CD4-positive, alpha-beta T cell (primary cell): ENCODE measurements at regions not wholly inside any gene's neighbourhood (a gene's known extent, or its start where the extent isn't known, plus 50 kb on each side); places are given as distances from the start of the nearest gene placed in this dataset.

Experiments used
- ATAC-seq: fragments of 200-7000 bp; cut with Tn5 transposase; one replicate; pipeline ENCODE4 v1.10.0; 2022; ENCODE audit warnings: mild to moderate bottlenecking; ENCODE audit not compliant: poor library complexity
- CTCF ChIA-PET: fragments of 350-600 bp; sonication (Branson Sonifier 250); formaldehyde crosslinking; loops from one replicate; lab custom pipeline; 2021; ENCODE audit warnings: antibody characterized with exemption, inconsistent platforms; lab: Charles Lee
- POLR2A ChIA-PET: fragments of 350-600 bp; sonication (Branson Sonifier 250); formaldehyde crosslinking; loops from one replicate; lab custom pipeline; 2021; ENCODE audit warnings: antibody characterized with exemption, inconsistent platforms; lab: Charles Lee
- DNase-seq, 14 experiments: peaks; one replicate each; pipeline ENCODE4 v3.0.0-alpha.2; 2013 to 2020; ENCODE audit warnings: mixed read lengths in 2 of 14
- H3K27ac ChIP-seq, 2 donors: one replicate each; pipeline versions ENCODE4 v1.5.1 to v1.7.0; 2013; ENCODE audit warnings: low read length in 2 of 2, low read depth in 1 of 2, mild to moderate bottlenecking in 1 of 2
- H3K27me3 ChIP-seq, 2 experiments: 1 replicate in 1 of 2; 2 replicates in 1 of 2; pipeline versions ENCODE4 v1.6.1 to v1.7.0; 2013; ENCODE audit warnings: low read length in 2 of 2, control low read depth in 1 of 2, mild to moderate bottlenecking in 1 of 2, moderate library complexity in 1 of 2; ENCODE audit not compliant: insufficient read depth in 2 of 2, control insufficient read depth in 1 of 2
- H3K36me3 ChIP-seq: one replicate; pipeline ENCODE4 v1.6.1; 2013; ENCODE audit warnings: low read length, control low read depth; ENCODE audit not compliant: insufficient read depth
- H3K4me1 ChIP-seq: one replicate; pipeline ENCODE4 v1.6.1; 2013; ENCODE audit warnings: low read length, control low read depth; ENCODE audit not compliant: insufficient read depth
- H3K4me3 ChIP-seq: one replicate; pipeline ENCODE4 v1.5.1; 2013; ENCODE audit warnings: mild to moderate bottlenecking, low read length, moderate library complexity
- H3K9me3 ChIP-seq, 2 experiments: 1 replicate in 1 of 2; 2 replicates in 1 of 2; pipeline versions ENCODE4 v1.6.1 to v1.7.0; 2013; ENCODE audit warnings: low read length in 2 of 2, mild to moderate bottlenecking in 2 of 2, control low read depth in 1 of 2, moderate library complexity in 1 of 2; ENCODE audit not compliant: control insufficient read depth in 1 of 2, insufficient read depth in 1 of 2
- H3K27ac Mint-ChIP-seq: one replicate; pipeline ENCODE4 v1.8.0; 2020; ENCODE audit warnings: mixed read lengths
- H3K27me3 Mint-ChIP-seq: one replicate; pipeline ENCODE4 v1.8.0; 2021; ENCODE audit warnings: mixed read lengths
- H3K36me3 Mint-ChIP-seq: one replicate; pipeline ENCODE4 v1.8.0; 2021; ENCODE audit warnings: low read depth, mixed read lengths
- H3K4me1 Mint-ChIP-seq: one replicate; pipeline ENCODE4 v1.8.0; 2021; ENCODE audit warnings: low read depth, mixed read lengths
- H3K4me3 Mint-ChIP-seq: one replicate; pipeline ENCODE4 v1.8.0; 2020; ENCODE audit warnings: mild to moderate bottlenecking, mixed read lengths
- H3K9me3 Mint-ChIP-seq: one replicate; pipeline ENCODE4 v1.8.0; 2020; ENCODE audit warnings: mixed read lengths
- CTCF ChIP-seq: fragments of 200-600 bp; IDR thresholded peaks from one replicate; pipeline ENCODE4 v1.8.0; 2022; ENCODE audit warnings: antibody characterized with exemption, mild to moderate bottlenecking
- intact Hi-C, 2 experiments: fragments of 100-400 bp; cut with DNase I in 1 of 2; cut with micrococcal nuclease in 1 of 2; formaldehyde crosslinking; loops; one replicate each; pipeline versions ENCODE4 v1.15.1 to v1.9.0; 2023 to 2025; cut with DNase I, micrococcal nuclease

- Mint-ChIP-seq H3K9me3 (no peaks in the 10 kb centered on the region), H3K36me3 (no peaks in the 10 kb centered on the region), H3K4me1 (no peaks in the 10 kb centered on the region), H3K27me3 (peaks cover 15% of the 10 kb centered on the region), H3K27ac (no peak overlapping the region), H3K4me3 (no peak overlapping the region)
- no peak overlapping the region for H3K27ac ChIP-seq
- POLR2A ChIA-PET = no interaction called here
- intact Hi-C loops = no loop called here
- CTCF ChIA-PET = no interaction called here
- H3K36me3 ChIP-seq = no peaks in the 10 kb centered on the region
- no peak for DNase-seq
- no peak overlapping the region for H3K4me3 ChIP-seq
- H3K4me1 ChIP-seq = no peaks in the 10 kb centered on the region
- H3K9me3 ChIP-seq = peaks cover 0 to 12% of the 10 kb centered on the region in 2 experiments
- no peak for ATAC-seq
- no peak for TF ChIP-seq CTCF
- no peaks in the 10 kb centered on the region for H3K27me3 ChIP-seq
These were observed 266.3 kb upstream of the ECI2 start for GRCh38 chr6:4401408-4402368.

- POLR2A ChIA-PET = no interaction called here
- Mint-ChIP-seq H3K9me3 (no peaks in the 10 kb centered on the region), H3K4me1 (no peaks in the 10 kb centered on the region), H3K4me3 (no peak overlapping the region), H3K36me3 (no peaks in the 10 kb centered on the region), H3K27me3 (peaks cover 23% of the 10 kb centered on the region), H3K27ac (no peak overlapping the region)
- Histone ChIP-seq H3K9me3 (peaks cover 0 to 4% of the 10 kb centered on the region in 2 experiments), H3K27ac (no peak overlapping the region), H3K27me3 (no peaks in the 10 kb centered on the region), H3K4me3 (no peak overlapping the region), H3K4me1 (no peaks in the 10 kb centered on the region), H3K36me3 (no peaks in the 10 kb centered on the region)
- DNase-seq (no peak), ATAC-seq (no peak)
- CTCF ChIA-PET = no interaction called here
- TF ChIP-seq CTCF = no peak
- intact Hi-C loops = no loop called here
These were observed 264.3 kb upstream of the ECI2 start for GRCh38 chr6:4399656-4400055.

- H3K4me3 Mint-ChIP-seq = no peak overlapping the region
- CTCF ChIA-PET = no interaction called here
These were observed 263.4 kb upstream of the ECI2 start for GRCh38 chr6:4398791-4399190.

More at GRCh38 chr6:4398791-4399190, 263.4 kb upstream of the ECI2 start:
- Mint-ChIP-seq H3K36me3 (no peaks in the 10 kb centered on the region), H3K9me3 (no peaks in the 10 kb centered on the region), H3K27me3 (peaks cover 21% of the 10 kb centered on the region), H3K27ac (no peak overlapping the region), H3K4me1 (no peaks in the 10 kb centered on the region)
- Histone ChIP-seq H3K36me3 (no peaks in the 10 kb centered on the region), H3K4me3 (no peak overlapping the region), H3K27me3 (no peaks in the 10 kb centered on the region), H3K4me1 (no peaks in the 10 kb centered on the region), H3K9me3 (peaks cover 0 to 4% of the 10 kb centered on the region in 2 experiments), H3K27ac (no peak overlapping the region)
- DNase-seq (no peak), ATAC-seq (no peak)
- TF ChIP-seq CTCF = no peak
- POLR2A ChIA-PET = no interaction called here
- intact Hi-C loops = no loop called here
